CD4-positive, alpha-beta memory T cell (primary cell): ENCODE measurements at regions not wholly inside any gene's neighbourhood (a gene's known extent, or its start where the extent isn't known, plus 50 kb on each side); places are given as distances from the start of the nearest gene placed in this dataset.

ENCODE experiments used
- CTCF ChIA-PET: fragments of 350-600 bp; sonication (Branson Sonifier 250); formaldehyde crosslinking; loops from one replicate; lab custom pipeline; 2021; ENCODE audit warnings: inconsistent platforms; ENCODE audit not compliant: partially characterized antibody; lab: Charles Lee
- POLR2A ChIA-PET: fragments of 350-600 bp; sonication (Branson Sonifier 250); formaldehyde crosslinking; loops from one replicate; lab custom pipeline; 2021; ENCODE audit not compliant: partially characterized antibody; lab: Charles Lee
- DNase-seq, 5 donors: peaks; one replicate each; pipeline versions ENCODE4 v3.0.0 to v3.0.0-alpha.2; 2020 to 2022; ENCODE audit warnings: mixed read lengths in 1 of 5
- H3K27ac ChIP-seq: one replicate; pipeline ENCODE4 v1.7.0; 2013; ENCODE audit warnings: low read depth, low read length
- H3K27me3 ChIP-seq: 2 replicates; pipeline ENCODE4 v1.7.0; 2013; ENCODE audit warnings: mild to moderate bottlenecking, low read length, moderate library complexity; ENCODE audit not compliant: insufficient read depth
- H3K36me3 ChIP-seq: 2 replicates; pipeline ENCODE4 v1.7.0; 2013; ENCODE audit warnings: mild to moderate bottlenecking, low read length, moderate library complexity; ENCODE audit not compliant: insufficient read depth
- H3K4me1 ChIP-seq: 2 replicates; pipeline ENCODE4 v1.7.0; 2013; ENCODE audit warnings: mild to moderate bottlenecking, low read length, moderate library complexity; ENCODE audit not compliant: insufficient read depth
- H3K4me3 ChIP-seq, 2 donors: one replicate each; pipeline ENCODE4 v1.7.0; 2013; ENCODE audit warnings: low read length in 2 of 2, mild to moderate bottlenecking in 1 of 2
- H3K9me3 ChIP-seq, 2 donors: one replicate each; pipeline ENCODE4 v1.7.0; 2013; ENCODE audit warnings: low read length in 2 of 2, control low read depth in 1 of 2; ENCODE audit not compliant: control insufficient read depth in 1 of 2
- H3K27ac Mint-ChIP-seq, 7 donors: one replicate each; pipeline ENCODE4 v1.8.0; 2020 to 2021; ENCODE audit warnings: mixed read lengths in 7 of 7, mild to moderate bottlenecking in 6 of 7, inconsistent platforms in 3 of 7, moderate library complexity in 3 of 7
- H3K27me3 Mint-ChIP-seq, 2 donors: one replicate each; pipeline ENCODE4 v1.8.0; 2020 to 2021; ENCODE audit warnings: mixed read lengths in 2 of 2
- H3K36me3 Mint-ChIP-seq, 2 donors: one replicate each; pipeline ENCODE4 v1.8.0; 2020 to 2021; ENCODE audit warnings: mixed read lengths in 2 of 2, inconsistent platforms in 1 of 2, mild to moderate bottlenecking in 1 of 2
- H3K4me1 Mint-ChIP-seq, 4 donors: one replicate each; pipeline ENCODE4 v1.8.0; 2020 to 2021; ENCODE audit warnings: mixed read lengths in 4 of 4, mild to moderate bottlenecking in 1 of 4
- H3K4me3 Mint-ChIP-seq, 8 donors: one replicate each; pipeline ENCODE4 v1.8.0; 2020 to 2021; ENCODE audit warnings: mixed read lengths in 8 of 8, mild to moderate bottlenecking in 7 of 8, moderate library complexity in 6 of 8, inconsistent platforms in 3 of 8
- H3K9me3 Mint-ChIP-seq, 8 donors: one replicate each; pipeline ENCODE4 v1.8.0; 2020 to 2021; ENCODE audit warnings: mixed read lengths in 8 of 8, mild to moderate bottlenecking in 5 of 8, inconsistent platforms in 3 of 8, moderate library complexity in 1 of 8
- intact Hi-C: fragments of 100-400 bp; cut with micrococcal nuclease; formaldehyde crosslinking; loops from one replicate; pipeline ENCODE4 v1.15.1; 2023

DNA sequence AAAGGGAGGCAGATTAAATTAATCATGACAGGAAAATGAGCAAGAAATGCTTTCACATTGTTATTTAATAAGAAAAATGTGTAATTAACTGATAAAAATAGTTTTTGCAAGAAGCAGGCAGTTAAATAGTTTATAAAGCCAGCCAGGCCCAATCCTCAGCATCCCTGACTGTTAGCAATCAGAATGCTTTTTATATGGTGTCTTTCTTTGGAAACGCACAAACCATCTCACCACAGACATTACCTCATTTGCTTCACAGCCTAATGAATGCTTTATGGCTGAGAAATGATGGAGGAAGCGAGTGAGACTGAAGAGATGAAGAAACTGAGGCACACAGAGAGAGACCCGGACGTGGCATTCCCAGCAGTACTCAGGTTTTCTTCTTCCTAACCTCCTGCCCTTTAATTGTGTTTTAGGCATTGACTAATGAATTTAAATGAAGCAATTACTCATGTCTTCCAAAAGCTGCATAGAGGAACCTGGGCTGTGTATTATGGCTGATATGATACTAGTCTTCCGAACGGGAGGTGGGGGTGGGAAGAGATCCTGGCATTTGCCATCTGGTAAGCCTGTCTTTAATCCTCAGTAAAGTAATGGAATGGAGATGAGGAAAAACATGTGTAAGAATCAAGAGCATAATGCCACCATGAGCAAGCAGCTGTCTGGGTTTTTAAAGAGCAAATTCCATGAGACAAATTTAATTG lies 116.1 kb upstream of the LMO4 start:
- peaks cover 2 to 16% (median 8%) of the 10 kb centered on the region in 8 donors for H3K9me3 Mint-ChIP-seq
- peaks cover 4 to 9% of the 10 kb centered on the region in 2 donors for H3K27me3 Mint-ChIP-seq
- CTCF ChIA-PET = no interaction called here
- Histone ChIP-seq H3K4me1 (no peaks in the 10 kb centered on the region), H3K9me3 (no peaks in the 10 kb centered on the region), H3K27me3 (no peaks in the 10 kb centered on the region), H3K36me3 (no peaks in the 10 kb centered on the region), H3K4me3 (no peak overlapping the region), H3K27ac (no peak overlapping the region)
- no peak for DNase-seq
- no peak overlapping the region for H3K4me3 Mint-ChIP-seq
- no peaks in the 10 kb centered on the region for H3K36me3 Mint-ChIP-seq
- intact Hi-C loops = no loop called here
- no peak overlapping the region for H3K27ac Mint-ChIP-seq
- POLR2A ChIA-PET = no interaction called here
- H3K4me1 Mint-ChIP-seq = no peaks in the 10 kb centered on the region

DNA sequence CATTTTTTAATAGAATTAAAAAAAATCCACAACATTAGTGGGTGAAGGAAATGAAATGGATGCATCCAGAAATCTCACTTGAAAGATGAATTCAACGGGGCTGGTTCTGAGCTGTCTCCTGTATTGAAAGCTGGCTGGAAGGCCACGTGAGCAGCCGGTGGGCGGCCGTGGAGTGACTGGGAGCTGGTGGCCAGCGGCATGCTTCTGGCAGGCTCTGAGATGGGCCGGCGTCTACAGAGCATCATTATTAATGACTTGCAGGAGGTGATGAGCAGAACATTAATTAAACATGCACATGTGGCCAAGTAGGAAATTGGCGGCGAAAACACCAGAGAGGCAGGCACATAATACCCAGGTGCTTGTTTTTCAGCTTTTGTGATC lies 115.6 kb upstream of the LMO4 start:
- H3K27ac Mint-ChIP-seq = no peak overlapping the region
- intact Hi-C loops = no loop called here
- no peaks in the 10 kb centered on the region for H3K36me3 Mint-ChIP-seq
- peaks cover 2 to 16% (median 8%) of the 10 kb centered on the region in 8 donors for H3K9me3 Mint-ChIP-seq
- ChIA-PET POLR2A (no interaction called here), CTCF (no interaction called here)
- peaks cover 4 to 9% of the 10 kb centered on the region in 2 donors for H3K27me3 Mint-ChIP-seq
- Histone ChIP-seq H3K4me1 (no peaks in the 10 kb centered on the region), H3K27ac (no peak overlapping the region), H3K4me3 (no peak overlapping the region), H3K36me3 (no peaks in the 10 kb centered on the region), H3K9me3 (no peaks in the 10 kb centered on the region), H3K27me3 (no peaks in the 10 kb centered on the region)
- H3K4me1 Mint-ChIP-seq = no peaks in the 10 kb centered on the region
- DNase-seq = no peak
- no peak overlapping the region for H3K4me3 Mint-ChIP-seq

DNA sequence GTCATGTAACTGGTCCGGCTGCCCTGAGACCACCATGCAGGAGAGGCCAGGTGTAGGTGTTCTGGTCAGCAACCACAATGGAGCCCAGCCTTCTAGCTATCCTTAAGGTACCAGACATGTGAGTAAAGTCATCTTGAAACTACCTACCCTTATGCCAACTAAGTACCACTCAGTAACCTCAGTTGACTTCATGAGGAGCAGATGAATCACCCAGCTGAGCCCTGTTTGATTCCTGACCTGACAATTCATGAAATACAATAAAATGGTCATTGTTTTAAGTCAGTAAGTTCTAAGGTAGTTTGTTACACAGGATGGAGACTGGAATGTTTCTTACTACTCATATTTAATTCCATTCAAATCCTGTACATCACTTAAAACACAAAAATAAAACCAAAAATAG lies 113.1 kb upstream of the LMO4 start:
- Mint-ChIP-seq H3K36me3 (no peaks in the 10 kb centered on the region), H3K9me3 (peaks cover 2 to 16% (median 8%) of the 10 kb centered on the region in 8 donors), H3K4me3 (no peak overlapping the region), H3K4me1 (no peaks in the 10 kb centered on the region), H3K27me3 (peaks cover 5 to 9% of the 10 kb centered on the region in 2 donors), H3K27ac (no peak overlapping the region)
- H3K4me1 ChIP-seq = no peaks in the 10 kb centered on the region
- H3K4me3 ChIP-seq = no peak overlapping the region
- ChIA-PET CTCF (no interaction called here), POLR2A (no interaction called here)
- intact Hi-C loops = no loop called here
- no peak overlapping the region for H3K27ac ChIP-seq
- no peaks in the 10 kb centered on the region for H3K9me3 ChIP-seq
- no peaks in the 10 kb centered on the region for H3K36me3 ChIP-seq
- no peaks in the 10 kb centered on the region for H3K27me3 ChIP-seq
- no peak for DNase-seq

DNA sequence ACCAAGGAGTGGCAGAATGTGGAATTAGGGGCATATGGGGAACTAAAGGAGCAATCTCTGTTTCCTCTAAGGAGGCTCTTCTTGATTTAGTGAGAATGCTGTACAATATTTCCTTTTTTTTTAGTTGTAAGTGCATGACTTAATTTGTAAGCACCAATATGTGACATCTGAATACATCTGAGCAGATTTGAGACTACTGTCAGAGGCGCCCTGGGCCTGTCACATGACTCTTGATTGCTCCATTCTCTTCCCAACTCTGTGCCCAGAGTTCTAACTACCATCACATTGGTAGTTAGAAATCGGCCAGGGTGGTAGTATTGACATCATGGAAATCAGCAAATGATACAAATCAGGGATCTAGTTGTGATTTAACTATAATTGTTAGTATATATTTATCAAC lies 110.1 kb upstream of the LMO4 start:
- no peak for DNase-seq
- no peaks in the 10 kb centered on the region for H3K27me3 ChIP-seq
- ChIA-PET POLR2A (no interaction called here), CTCF (no interaction called here)
- Mint-ChIP-seq H3K27ac (no peak overlapping the region), H3K9me3 (peaks cover 2 to 16% (median 8%) of the 10 kb centered on the region in 8 donors), H3K4me1 (no peaks in the 10 kb centered on the region), H3K4me3 (no peak overlapping the region), H3K27me3 (peaks cover 1 to 11% of the 10 kb centered on the region in 2 donors), H3K36me3 (no peaks in the 10 kb centered on the region)
- no peak overlapping the region for H3K4me3 ChIP-seq
- H3K36me3 ChIP-seq = no peaks in the 10 kb centered on the region
- no peaks in the 10 kb centered on the region for H3K9me3 ChIP-seq
- no peaks in the 10 kb centered on the region for H3K4me1 ChIP-seq
- H3K27ac ChIP-seq = no peak overlapping the region
- intact Hi-C loops = no loop called here

DNA sequence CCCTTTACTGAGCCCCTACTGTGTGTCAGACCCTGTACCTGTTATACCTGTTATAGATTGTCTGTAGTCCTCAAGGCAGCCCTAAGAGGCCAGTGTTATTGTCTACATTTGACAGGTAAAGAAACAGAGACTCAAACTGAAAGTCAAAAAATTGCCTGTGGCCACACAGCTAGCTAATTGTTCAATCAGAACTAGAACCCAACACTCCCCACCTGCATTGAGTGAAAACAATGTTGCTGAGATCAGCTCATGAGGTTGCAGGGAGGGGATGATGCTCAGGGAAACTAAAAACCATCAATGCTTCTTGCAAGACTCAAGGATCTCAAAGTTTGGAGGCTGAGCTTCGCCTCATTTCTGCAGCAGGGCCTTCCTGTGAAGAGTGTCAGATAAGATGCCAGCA lies 109.5 kb upstream of the LMO4 start:
- H3K4me3 ChIP-seq = no peak overlapping the region
- no peak for DNase-seq
- POLR2A ChIA-PET = no interaction called here
- H3K27me3 ChIP-seq = no peaks in the 10 kb centered on the region
- Mint-ChIP-seq H3K9me3 (peaks cover 2 to 16% (median 8%) of the 10 kb centered on the region in 8 donors), H3K4me3 (no peak overlapping the region), H3K27ac (no peak overlapping the region), H3K4me1 (no peaks in the 10 kb centered on the region), H3K36me3 (no peaks in the 10 kb centered on the region), H3K27me3 (peaks cover 1 to 11% of the 10 kb centered on the region in 2 donors)
- CTCF ChIA-PET = no interaction called here
- intact Hi-C loops = no loop called here
- H3K9me3 ChIP-seq = no peaks in the 10 kb centered on the region
- no peaks in the 10 kb centered on the region for H3K4me1 ChIP-seq
- no peak overlapping the region for H3K27ac ChIP-seq
- no peaks in the 10 kb centered on the region for H3K36me3 ChIP-seq

DNA sequence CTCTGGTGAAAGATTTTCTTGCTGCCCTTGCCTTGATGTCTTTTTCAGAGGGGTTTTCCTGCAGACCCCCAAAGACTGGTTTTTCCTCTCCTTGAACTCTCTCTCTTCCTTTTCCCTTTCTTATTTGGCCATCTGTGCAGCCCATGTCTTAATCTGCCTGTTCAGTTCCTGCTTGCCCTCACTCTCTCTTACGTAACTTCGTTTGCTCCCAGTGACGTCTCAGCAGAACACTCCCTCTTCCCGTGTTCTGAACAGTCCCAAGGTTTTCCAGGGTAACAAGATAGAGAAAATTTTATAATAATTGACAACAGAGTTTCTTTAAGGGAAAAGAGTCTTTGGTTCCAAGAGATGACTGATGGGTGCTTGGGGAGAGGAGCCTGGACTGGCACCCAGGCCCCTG lies 109.1 kb upstream of the LMO4 start:
- ChIA-PET POLR2A (no interaction called here), CTCF (no interaction called here)
- no peaks in the 10 kb centered on the region for H3K27me3 ChIP-seq
- DNase-seq = no peak
- Mint-ChIP-seq H3K4me1 (no peaks in the 10 kb centered on the region), H3K36me3 (no peaks in the 10 kb centered on the region), H3K9me3 (peaks cover 2 to 16% (median 7%) of the 10 kb centered on the region in 8 donors), H3K27me3 (peaks cover 1 to 11% of the 10 kb centered on the region in 2 donors), H3K4me3 (peak overlapping the region in 1 of 8 donors; percentile 1), H3K27ac (no peak overlapping the region)
- intact Hi-C loops = no loop called here
- no peaks in the 10 kb centered on the region for H3K9me3 ChIP-seq
- H3K27ac ChIP-seq = no peak overlapping the region
- H3K4me1 ChIP-seq = no peaks in the 10 kb centered on the region
- H3K36me3 ChIP-seq = no peaks in the 10 kb centered on the region
- H3K4me3 ChIP-seq = no peak overlapping the region

DNA sequence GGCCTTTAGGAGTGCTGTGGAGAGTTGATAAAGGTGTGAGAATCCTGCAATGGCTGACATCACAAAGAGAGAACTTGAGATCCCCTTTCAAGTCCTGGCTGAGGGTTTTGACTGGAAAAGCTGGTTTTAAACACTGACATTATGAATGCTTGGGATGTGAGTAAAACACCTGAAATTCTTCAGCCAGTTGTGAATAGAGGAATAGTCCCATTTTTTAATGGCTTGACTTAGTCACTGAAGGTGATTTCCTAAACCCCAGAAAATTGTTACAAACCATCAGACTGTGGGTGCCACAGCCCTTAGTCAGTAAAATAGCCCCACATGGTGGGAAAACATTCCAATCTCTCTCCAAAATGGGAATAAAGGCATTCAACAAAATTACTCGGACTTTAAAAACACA lies 107.7 kb upstream of the LMO4 start:
- H3K4me1 Mint-ChIP-seq = no peaks in the 10 kb centered on the region
- Histone ChIP-seq H3K36me3 (no peaks in the 10 kb centered on the region), H3K4me3 (no peak overlapping the region), H3K27ac (no peak overlapping the region), H3K27me3 (no peaks in the 10 kb centered on the region), H3K4me1 (no peaks in the 10 kb centered on the region), H3K9me3 (no peaks in the 10 kb centered on the region)
- H3K36me3 Mint-ChIP-seq = no peaks in the 10 kb centered on the region
- H3K27me3 Mint-ChIP-seq = peaks cover 1 to 7% of the 10 kb centered on the region in 2 donors
- no peak for DNase-seq
- CTCF ChIA-PET = no interaction called here
- intact Hi-C loops = no loop called here
- no peak overlapping the region for H3K27ac Mint-ChIP-seq
- POLR2A ChIA-PET = no interaction called here
- peaks cover 0 to 5% (median 2%) of the 10 kb centered on the region in 8 donors for H3K9me3 Mint-ChIP-seq
- no peak overlapping the region for H3K4me3 Mint-ChIP-seq
